BLaER1 (cell line): ENCODE measurements at regions not wholly inside any gene's neighbourhood (a gene's known extent, or its start where the extent isn't known, plus 50 kb on each side); places are given as distances from the start of the nearest gene placed in this dataset.

Source experiments
- H3K27ac ChIP-seq: shearing (Covaris generic); formaldehyde crosslinking; 2 replicates; pipeline ENCODE4 v1.8.1; 2022
- H3K27me3 ChIP-seq: shearing (Covaris generic); formaldehyde crosslinking; 2 replicates; pipeline ENCODE4 v1.8.1; 2022
- H3K36me3 ChIP-seq: shearing (Covaris generic); formaldehyde crosslinking; 2 replicates; pipeline ENCODE4 v1.8.1; 2022
- H3K4me1 ChIP-seq: shearing (Covaris generic); formaldehyde crosslinking; 2 replicates; pipeline ENCODE4 v1.8.1; 2022
- H3K4me2 ChIP-seq: shearing (Covaris generic); formaldehyde crosslinking; 2 replicates; pipeline ENCODE4 v1.8.1; 2022
- H3K4me3 ChIP-seq: shearing (Covaris generic); formaldehyde crosslinking; 2 replicates; pipeline ENCODE4 v1.8.1; 2022
- H3K9ac ChIP-seq: shearing (Covaris generic); formaldehyde crosslinking; 2 replicates; pipeline ENCODE4 v1.8.1; 2022
- H3K9me3 ChIP-seq: shearing (Covaris generic); formaldehyde crosslinking; 2 replicates; pipeline ENCODE4 v1.8.1; 2022
- H4K20me1 ChIP-seq: shearing (Covaris generic); formaldehyde crosslinking; 2 replicates; pipeline ENCODE4 v1.8.1; 2022
- Cebpa-rat ChIP-seq: shearing (Covaris generic); IDR thresholded peaks from 2 replicates; pipeline ENCODE4 v1.8.1; 2022

DNA sequence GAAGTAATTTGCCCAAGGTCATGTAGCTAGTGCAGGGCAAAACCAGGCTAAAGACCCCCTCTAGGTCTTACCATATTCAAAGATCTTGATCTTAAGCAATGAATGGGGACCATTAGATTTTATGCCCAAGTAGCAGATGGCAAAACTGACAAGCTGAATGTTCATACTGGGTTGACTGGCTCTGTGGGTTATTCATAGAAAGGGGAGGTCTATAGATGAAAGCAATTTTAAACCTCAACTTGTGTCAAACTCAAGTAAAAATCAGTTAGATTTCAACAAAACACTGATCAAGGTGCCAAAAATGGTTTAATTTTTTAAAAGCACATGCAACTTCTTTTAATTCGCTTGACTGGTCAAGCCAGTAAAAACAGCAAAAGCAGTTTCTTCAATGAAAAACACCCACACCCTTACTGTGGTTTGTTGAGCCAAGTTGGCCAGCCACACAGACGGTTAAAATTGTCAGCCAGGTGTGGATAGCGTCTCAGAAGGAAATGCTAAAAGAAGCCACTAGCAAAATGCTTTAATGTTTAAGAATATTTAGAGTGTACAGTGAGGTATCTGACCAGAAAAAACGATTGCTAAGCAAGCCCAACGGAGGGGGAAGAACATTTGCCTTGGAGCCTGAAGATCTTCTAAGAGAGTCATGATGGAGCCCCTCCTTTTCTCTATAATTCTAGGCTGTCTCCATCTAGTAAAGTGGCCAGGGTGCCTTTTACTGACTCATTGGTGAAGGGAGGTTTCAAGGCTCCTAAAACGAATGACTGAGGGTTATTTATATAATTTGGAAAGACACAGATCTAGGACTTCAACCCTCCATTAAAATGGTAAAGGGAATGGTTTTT is 539.6 kb upstream of the CLINT1 start:
- H4K20me1 ChIP-seq: no peaks in the 10 kb centered on the region
- H3K4me3 ChIP-seq: no peak overlapping the region
- H3K27ac ChIP-seq: peak overlapping the region; percentile 94
- peak overlapping the region; percentile 63 for H3K9ac ChIP-seq
- peaks cover 44% of the 10 kb centered on the region for H3K9me3 ChIP-seq
- peaks cover 85% of the 10 kb centered on the region for H3K4me1 ChIP-seq
- peaks cover 34% of the 10 kb centered on the region for H3K36me3 ChIP-seq
- H3K4me2 ChIP-seq: peak overlapping the region; percentile 78
- H3K27me3 ChIP-seq: no peaks in the 10 kb centered on the region
- peak; percentile 61 for TF ChIP-seq Cebpa-rat

DNA sequence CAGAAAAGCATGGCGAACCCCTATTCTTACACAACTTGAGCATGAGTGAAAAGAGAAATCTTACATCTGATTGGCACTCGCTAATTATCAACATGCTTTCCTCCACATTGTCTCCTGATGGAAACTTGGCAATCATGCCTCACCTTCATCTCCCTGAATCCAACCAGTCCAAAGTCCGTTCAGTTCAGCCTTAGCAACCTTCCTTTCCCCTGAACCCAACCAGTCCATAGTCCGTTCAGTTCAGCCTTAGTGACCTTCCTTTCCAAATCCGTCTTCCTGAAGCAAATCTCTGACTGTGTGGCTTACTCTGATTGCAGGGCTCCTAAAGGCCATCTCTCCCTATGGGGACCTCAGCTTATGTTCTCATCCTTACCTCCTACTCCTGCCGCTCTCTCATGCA is 538.3 kb upstream of the CLINT1 start:
- H3K27ac ChIP-seq: peak overlapping the region; percentile 94
- H3K36me3 ChIP-seq: peaks cover 22% of the 10 kb centered on the region
- H3K4me3 ChIP-seq: no peak overlapping the region
- peak overlapping the region; percentile 47 for H3K4me2 ChIP-seq
- no peaks in the 10 kb centered on the region for H4K20me1 ChIP-seq
- no peaks in the 10 kb centered on the region for H3K27me3 ChIP-seq
- peaks cover 94% of the 10 kb centered on the region for H3K4me1 ChIP-seq
- TF ChIP-seq Cebpa-rat: no peak
- peak overlapping the region; percentile 34 for H3K9ac ChIP-seq
- H3K9me3 ChIP-seq: peaks cover 33% of the 10 kb centered on the region

DNA sequence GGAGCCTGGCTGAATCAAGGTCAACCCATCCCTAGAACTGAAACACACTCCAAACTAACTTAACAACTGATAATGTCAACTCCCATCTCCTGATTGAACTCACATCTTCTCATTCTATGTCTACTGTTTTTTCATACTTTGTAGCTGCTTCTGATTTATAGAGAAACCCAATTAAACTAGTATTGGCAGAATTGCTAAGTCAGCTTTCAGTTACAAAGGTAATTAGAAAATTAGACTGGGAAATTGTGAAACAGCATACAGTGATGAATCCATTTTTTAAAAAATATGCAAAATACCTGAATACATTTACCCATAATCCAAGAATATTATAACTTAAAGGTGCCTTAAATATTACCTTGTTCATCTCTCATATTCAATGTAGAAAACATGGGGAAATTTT is 535.2 kb upstream of the CLINT1 start:
- Histone ChIP-seq H4K20me1 (no peaks in the 10 kb centered on the region), H3K4me1 (peaks cover 94% of the 10 kb centered on the region), H3K36me3 (peaks cover 24% of the 10 kb centered on the region; the same call in 1 of the 2 replicates), H3K9ac (no peak overlapping the region), H3K4me3 (peak overlapping the region; percentile 2; the same call in 1 of the 2 replicates), H3K27ac (peak overlapping the region; percentile 94), H3K4me2 (peak overlapping the region; percentile 22; the same call in 1 of the 2 replicates), H3K9me3 (peaks cover 39% of the 10 kb centered on the region), H3K27me3 (no peaks in the 10 kb centered on the region)
- no peak for TF ChIP-seq Cebpa-rat

DNA sequence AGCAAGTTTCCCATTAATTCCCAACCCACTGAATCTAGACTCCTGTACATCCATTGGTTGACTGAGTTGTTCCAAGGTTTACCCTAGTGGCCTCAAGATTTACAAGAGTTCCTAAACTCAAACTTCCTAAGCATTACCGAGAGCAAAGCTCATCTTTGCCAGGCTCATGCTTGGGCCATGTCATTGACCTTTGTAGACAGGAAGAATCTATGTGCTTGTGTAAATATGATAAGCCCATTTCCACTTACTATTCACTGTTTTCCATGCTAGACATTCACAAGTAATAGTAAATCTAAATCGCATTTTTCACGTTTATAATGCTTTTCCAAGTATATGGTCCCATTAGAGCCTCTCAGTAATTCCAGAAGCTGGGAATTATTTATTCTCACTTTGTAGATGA is 534.5 kb upstream of the CLINT1 start:
- peaks cover 39% of the 10 kb centered on the region for H3K9me3 ChIP-seq
- no peaks in the 10 kb centered on the region for H4K20me1 ChIP-seq
- no peaks in the 10 kb centered on the region for H3K27me3 ChIP-seq
- H3K9ac ChIP-seq: no peak overlapping the region
- TF ChIP-seq Cebpa-rat: no peak
- H3K4me1 ChIP-seq: peaks cover 92% of the 10 kb centered on the region
- 0 out of 2 replicates have a peak overlapping the region, but pooled peaks have one; percentile 2 for H3K4me3 ChIP-seq
- peak overlapping the region; percentile 22 for H3K4me2 ChIP-seq
- peaks cover 29% of the 10 kb centered on the region; the same call in 1 of the 2 replicates for H3K36me3 ChIP-seq
- H3K27ac ChIP-seq: peak overlapping the region; percentile 94

DNA sequence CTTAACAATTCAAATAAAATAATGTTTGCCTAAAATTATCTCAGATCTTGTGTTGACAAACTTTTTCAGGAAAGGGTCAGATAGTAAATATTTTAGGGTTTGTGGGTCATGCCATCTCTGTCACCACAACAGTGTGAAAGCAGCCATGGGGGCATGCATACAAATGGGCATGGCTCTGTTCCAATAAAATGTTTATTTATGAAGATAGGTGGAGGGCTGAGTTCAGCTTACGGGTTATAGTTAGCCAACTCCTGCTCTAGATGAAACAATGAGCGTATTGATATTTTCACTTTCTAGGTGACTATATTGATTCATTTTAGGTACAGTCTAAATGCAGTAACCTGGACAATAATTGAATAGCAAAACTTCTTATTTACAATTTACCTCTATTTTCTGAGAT is 533.8 kb upstream of the CLINT1 start:
- peaks cover 91% of the 10 kb centered on the region for H3K4me1 ChIP-seq
- no peak for TF ChIP-seq Cebpa-rat
- peaks cover 34% of the 10 kb centered on the region; the same call in 1 of the 2 replicates for H3K36me3 ChIP-seq

DNA sequence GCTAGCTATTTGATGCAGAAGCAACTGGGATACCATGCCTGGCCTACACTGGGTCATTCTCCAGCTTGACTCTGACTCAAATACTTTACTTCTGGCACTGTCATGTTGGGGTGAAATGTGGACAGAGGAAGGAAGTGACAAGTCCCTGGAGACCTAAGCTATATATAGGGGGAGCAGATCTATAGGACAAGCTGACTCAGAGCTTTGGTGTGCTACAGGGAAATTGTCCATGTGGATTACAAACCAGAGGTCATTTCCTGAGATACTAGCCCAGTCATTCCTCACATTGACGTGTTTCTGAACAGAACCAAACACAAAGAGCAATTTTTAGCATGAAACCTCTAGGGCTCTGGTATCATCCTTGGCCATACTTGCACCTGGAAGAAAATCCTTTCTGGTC is 531.6 kb upstream of the CLINT1 start:
- Histone ChIP-seq H3K9me3 (peaks cover 44% of the 10 kb centered on the region), H3K27ac (peak overlapping the region; percentile 94), H3K4me2 (peak overlapping the region; percentile 74), H3K36me3 (peaks cover 55% of the 10 kb centered on the region), H3K4me3 (peak overlapping the region; percentile 65), H3K4me1 (peaks cover 69% of the 10 kb centered on the region), H4K20me1 (no peaks in the 10 kb centered on the region), H3K27me3 (no peaks in the 10 kb centered on the region), H3K9ac (peak overlapping the region; percentile 83)
- no peak for TF ChIP-seq Cebpa-rat

More for the DNA sequence above, 533.8 kb upstream of the CLINT1 start:
- Histone ChIP-seq H3K9me3 (peaks cover 39% of the 10 kb centered on the region), H3K4me3 (no peak overlapping the region), H3K27ac (peak overlapping the region; percentile 94), H3K4me2 (peak overlapping the region; percentile 22), H3K27me3 (no peaks in the 10 kb centered on the region), H4K20me1 (no peaks in the 10 kb centered on the region), H3K9ac (no peak overlapping the region)

DNA sequence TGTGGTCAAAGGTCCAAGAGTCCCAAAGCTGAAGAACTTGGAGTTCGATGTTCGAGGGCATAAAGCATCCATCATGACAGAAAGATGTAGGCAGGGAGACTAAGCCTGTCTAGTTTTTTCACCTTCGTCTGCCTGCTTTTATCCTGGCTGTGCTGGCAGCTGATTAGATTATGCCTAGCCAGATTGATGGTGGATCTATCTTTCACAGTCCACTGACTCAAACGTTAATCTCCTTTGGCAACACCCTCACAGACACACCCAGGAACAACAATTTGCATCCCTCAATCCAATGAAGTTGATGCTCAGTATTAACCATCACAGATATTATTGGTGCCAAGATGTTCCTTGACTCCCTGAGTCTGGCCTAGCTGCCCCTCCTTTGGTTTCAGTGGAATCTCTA is 530.8 kb upstream of the CLINT1 start:
- Histone ChIP-seq H3K4me3 (peak overlapping the region; percentile 65), H3K27ac (peak overlapping the region; percentile 94), H3K9me3 (peaks cover 45% of the 10 kb centered on the region), H3K27me3 (no peaks in the 10 kb centered on the region), H3K9ac (peak overlapping the region; percentile 83), H4K20me1 (no peaks in the 10 kb centered on the region), H3K4me2 (peak overlapping the region; percentile 74), H3K4me1 (peaks cover 65% of the 10 kb centered on the region), H3K36me3 (peaks cover 55% of the 10 kb centered on the region)
- no peak for TF ChIP-seq Cebpa-rat

DNA sequence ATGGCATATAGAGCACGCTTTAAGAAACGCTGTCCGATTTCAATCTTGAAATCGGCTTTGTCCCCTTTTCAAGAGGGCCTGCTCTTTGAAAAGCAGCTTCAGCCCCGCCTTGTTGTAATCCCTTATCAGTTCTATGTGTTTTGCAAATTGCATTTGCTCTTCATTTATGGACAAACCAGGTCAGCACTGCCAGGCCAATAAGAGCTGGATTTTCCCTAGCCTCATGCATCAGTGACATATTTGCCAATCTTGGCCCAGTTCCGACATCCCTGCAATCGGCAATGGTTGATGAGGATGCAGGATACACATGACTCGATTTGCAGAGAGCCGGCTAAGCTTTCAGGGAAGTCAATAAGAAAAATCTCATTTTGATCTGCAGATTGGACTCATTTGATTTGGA is 529.1 kb upstream of the CLINT1 start:
- Histone ChIP-seq H3K36me3 (peaks cover 62% of the 10 kb centered on the region), H3K9ac (peak overlapping the region; percentile 83), H4K20me1 (no peaks in the 10 kb centered on the region), H3K27ac (peak overlapping the region; percentile 94), H3K4me1 (peaks cover 66% of the 10 kb centered on the region), H3K4me3 (peak overlapping the region; percentile 65), H3K9me3 (peaks cover 44% of the 10 kb centered on the region), H3K4me2 (peak overlapping the region; percentile 74), H3K27me3 (no peaks in the 10 kb centered on the region)
- no peak for TF ChIP-seq Cebpa-rat

DNA sequence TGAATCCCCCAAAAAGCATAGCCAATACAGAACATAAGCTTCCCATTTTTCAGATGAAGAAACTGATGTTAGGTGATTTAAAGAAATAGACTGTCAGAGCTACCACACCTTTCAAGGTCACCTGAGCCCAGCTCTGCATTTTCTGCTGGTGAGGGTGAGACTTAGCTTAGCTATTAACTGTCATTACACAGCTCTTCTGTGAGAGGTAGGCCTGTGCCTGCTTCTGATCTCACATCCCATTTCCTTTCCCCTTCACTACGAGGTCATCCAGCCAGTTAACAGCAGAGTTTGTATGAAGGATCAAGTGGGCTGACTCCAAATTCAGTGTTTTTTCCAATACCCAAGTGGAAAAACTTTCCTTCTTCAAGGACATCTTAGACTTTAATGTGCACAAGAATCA is 528.6 kb upstream of the CLINT1 start:
- Histone ChIP-seq H3K27me3 (no peaks in the 10 kb centered on the region), H3K27ac (peak overlapping the region; percentile 94), H3K4me2 (peak overlapping the region; percentile 74), H3K4me1 (peaks cover 66% of the 10 kb centered on the region), H4K20me1 (no peaks in the 10 kb centered on the region), H3K4me3 (peak overlapping the region; percentile 65), H3K36me3 (peaks cover 68% of the 10 kb centered on the region), H3K9me3 (peaks cover 44% of the 10 kb centered on the region), H3K9ac (peak overlapping the region; percentile 83)
- TF ChIP-seq Cebpa-rat: no peak

DNA sequence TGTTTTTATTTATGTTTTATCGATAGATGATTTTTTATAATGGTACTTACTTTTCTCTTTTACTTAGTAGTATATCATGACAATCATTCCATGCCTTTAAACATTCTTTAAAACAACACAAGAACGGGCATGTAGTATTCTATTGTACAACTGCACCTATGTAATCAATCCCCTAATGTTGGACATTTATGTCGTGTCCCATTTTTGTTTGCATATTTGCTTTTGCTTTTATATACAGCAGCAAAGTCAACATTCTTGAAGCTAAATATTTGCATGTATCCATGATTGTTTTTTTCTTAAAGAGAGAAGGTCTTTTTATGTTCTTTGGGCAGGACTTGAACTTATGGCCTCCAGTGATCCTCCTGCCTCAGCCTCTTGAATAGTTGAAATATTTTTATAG is 527.0 kb upstream of the CLINT1 start:
- peaks cover 74% of the 10 kb centered on the region for H3K36me3 ChIP-seq
- peaks cover 66% of the 10 kb centered on the region for H3K4me1 ChIP-seq
- peak overlapping the region; percentile 83; the same call in 1 of the 2 replicates for H3K9ac ChIP-seq
- H3K4me2 ChIP-seq: peak overlapping the region; percentile 74
- no peaks in the 10 kb centered on the region for H3K27me3 ChIP-seq
- H3K27ac ChIP-seq: peak overlapping the region; percentile 94
- no peaks in the 10 kb centered on the region for H4K20me1 ChIP-seq
- no peak for TF ChIP-seq Cebpa-rat
- H3K9me3 ChIP-seq: peaks cover 44% of the 10 kb centered on the region
- peak overlapping the region; percentile 65 for H3K4me3 ChIP-seq
